Loucy (cell line): ENCODE measurements at regions not wholly inside any gene's neighbourhood (a gene's known extent, or its start where the extent isn't known, plus 50 kb on each side); places are given as distances from the start of the nearest gene placed in this dataset.

ENCODE experiments used
- H2AFZ ChIP-seq: fragments of 200-600 bp; sonication (generic); 2 replicates; pipeline ENCODE4 v1.6.0; 2016; ENCODE audit warnings: antibody characterized with exemption, mild to moderate bottlenecking, low read length, moderate library complexity
- H3F3A ChIP-seq: fragments of 200-600 bp; 2 replicates; pipeline ENCODE4 v1.6.0; 2016; ENCODE audit warnings: antibody characterized with exemption, low read depth, mild to moderate bottlenecking
- H3K27me3 ChIP-seq: fragments of 200-600 bp; sonication (generic); 2 replicates; pipeline ENCODE4 v1.6.1; 2014; ENCODE audit warnings: low read length, mild to moderate bottlenecking; ENCODE audit not compliant: insufficient read depth, poor library complexity, severe bottlenecking
- H3K36me3 ChIP-seq: fragments of 200-600 bp; sonication (generic); 2 replicates; pipeline ENCODE4 v1.6.1; 2016; ENCODE audit warnings: low read length; ENCODE audit not compliant: insufficient read depth
- H3K4me1 ChIP-seq: fragments of 200-600 bp; sonication (generic); 2 replicates; pipeline ENCODE4 v1.5.1; 2014; ENCODE audit warnings: low read length, mild to moderate bottlenecking; ENCODE audit not compliant: insufficient read depth, poor library complexity, severe bottlenecking
- H3K4me2 ChIP-seq: fragments of 200-600 bp; sonication (generic); 2 replicates; pipeline ENCODE4 v1.6.0; 2014; ENCODE audit warnings: antibody characterized with exemption, low read length, low read depth, mild to moderate bottlenecking; ENCODE audit not compliant: poor library complexity, severe bottlenecking
- H3K4me3 ChIP-seq: fragments of 200-600 bp; sonication (generic); 2 replicates; pipeline ENCODE4 v1.5.1; 2014; ENCODE audit warnings: low read length, mild to moderate bottlenecking, mixed read lengths; ENCODE audit not compliant: poor library complexity, severe bottlenecking
- H3K79me2 ChIP-seq: fragments of 200-600 bp; sonication (generic); 2 replicates; pipeline ENCODE4 v1.6.1; 2014; ENCODE audit warnings: low read length; ENCODE audit not compliant: insufficient read depth
- H3K9ac ChIP-seq: fragments of 200-600 bp; sonication (generic); 2 replicates; pipeline ENCODE4 v1.6.0; 2014; ENCODE audit warnings: mild to moderate bottlenecking, low read depth, low read length, moderate library complexity; ENCODE audit not compliant: poor library complexity, severe bottlenecking
- H3K9me2 ChIP-seq: fragments of 200-600 bp; sonication (generic); replicated peaks from 2 replicates; pipeline ENCODE4 v1.6.1; 2016; ENCODE audit warnings: low read depth, low read length, mixed read lengths
- H3K9me3 ChIP-seq: fragments of 200-600 bp; sonication (generic); 2 replicates; pipeline ENCODE4 v1.6.1; 2014; ENCODE audit warnings: mild to moderate bottlenecking, antibody characterized with exemption, low read length, low read depth; ENCODE audit not compliant: insufficient read depth
- H4K20me1 ChIP-seq: fragments of 200-600 bp; sonication (generic); 2 replicates; pipeline ENCODE4 v1.6.0; 2014; ENCODE audit warnings: antibody characterized with exemption, low read length, mild to moderate bottlenecking; ENCODE audit not compliant: insufficient read depth, poor library complexity, severe bottlenecking
- CTCF ChIP-seq: fragments of 200-600 bp; sonication (generic); conservative IDR thresholded peaks from 2 replicates; pipeline ENCODE4 v1.5.1; 2014; ENCODE audit warnings: mild to moderate bottlenecking, antibody characterized with exemption, low read length
- EZH2phosphoT487 ChIP-seq: fragments of 200-600 bp; IDR thresholded peaks from 2 replicates; pipeline ENCODE4 v1.6.1; 2018; ENCODE audit warnings: antibody characterized with exemption, mild to moderate bottlenecking, moderate library complexity, borderline replicate concordance

GRCh38 chrX:6293716-6294115 lies 65.0 kb upstream of the NLGN4X start:
- TF ChIP-seq CTCF (no peak), EZH2phosphoT487 (no peak)
- H3K36me3 ChIP-seq: no peaks in the 10 kb centered on the region
- no peak overlapping the region for H2AFZ ChIP-seq
- H3K4me2 ChIP-seq: no peak overlapping the region
- H3K9me2 ChIP-seq: no peaks in the 10 kb centered on the region
- H4K20me1 ChIP-seq: no peaks in the 10 kb centered on the region
- no peaks in the 10 kb centered on the region for H3K9me3 ChIP-seq
- no peak overlapping the region for H3K9ac ChIP-seq
- no peaks in the 10 kb centered on the region for H3K4me1 ChIP-seq
- H3K4me3 ChIP-seq: no peak overlapping the region
- no peaks in the 10 kb centered on the region for H3F3A ChIP-seq
- H3K27me3 ChIP-seq: no peaks in the 10 kb centered on the region
- H3K79me2 ChIP-seq: no peaks in the 10 kb centered on the region

- Histone ChIP-seq H3K4me2 (no peak overlapping the region), H3K36me3 (no peaks in the 10 kb centered on the region), H3K27me3 (no peaks in the 10 kb centered on the region), H3K4me1 (no peaks in the 10 kb centered on the region), H3K9ac (no peak overlapping the region), H2AFZ (no peak overlapping the region; the same call in 1 of the 2 replicates), H3K9me3 (no peaks in the 10 kb centered on the region), H3K79me2 (no peaks in the 10 kb centered on the region), H3K4me3 (no peak overlapping the region), H3K9me2 (no peaks in the 10 kb centered on the region), H4K20me1 (no peaks in the 10 kb centered on the region), H3F3A (no peaks in the 10 kb centered on the region)
- no peak for TF ChIP-seq EZH2phosphoT487
- TF ChIP-seq CTCF: no peak
These were observed 63.9 kb upstream of the NLGN4X start for GRCh38 chrX:6292599-6292998.

- Histone ChIP-seq H3K79me2 (no peaks in the 10 kb centered on the region), H3K9ac (no peak overlapping the region), H3K4me3 (no peak overlapping the region), H2AFZ (no peak overlapping the region), H4K20me1 (no peaks in the 10 kb centered on the region), H3K36me3 (no peaks in the 10 kb centered on the region), H3K27me3 (no peaks in the 10 kb centered on the region), H3K9me3 (no peaks in the 10 kb centered on the region), H3K4me2 (no peak overlapping the region), H3K9me2 (no peaks in the 10 kb centered on the region), H3F3A (no peaks in the 10 kb centered on the region), H3K4me1 (no peaks in the 10 kb centered on the region)
- TF ChIP-seq EZH2phosphoT487 (no peak), CTCF (no peak)
These were observed 62.8 kb upstream of the NLGN4X start for GRCh38 chrX:6291444-6291843.
